ENCODE measurements at regions not wholly inside any gene's neighbourhood (a gene's known extent, or its start where the extent isn't known, plus 50 kb on each side); places are given as distances from the start of the nearest gene placed in this dataset.
"Not testable (repeated sequence)": the region's sequence is repeated elsewhere in the genome, so short reads cannot be mapped to it uniquely, and the experiment has no call there.

- no peak for TF ChIP-seq CTCF (IDR thresholded peaks at IDR 0.05; ENCODE audit: low read length, missing control alignments)
- H3K4me3 ChIP-seq (replicated peaks; ENCODE audit: low read depth, low read length), result no peak overlapping the region
- DNase-seq (ENCODE audit: low read depth), result peak; percentile 74
These were observed 488.7 kb upstream of the PROK2 start for GRCh38 chr3:72273615-72274014.

GRCh38 chr3:72272356-72272755 is 487.4 kb upstream of the PROK2 start:
- H3K4me3 ChIP-seq (replicated peaks; ENCODE audit: low read depth, low read length), result no peak overlapping the region
- no peak for DNase-seq (ENCODE audit: low read depth)
- TF ChIP-seq CTCF (IDR thresholded peaks at IDR 0.05; ENCODE audit: low read length, missing control alignments), result no peak

GRCh38 chr3:72271923-72272322 is 487.0 kb upstream of the PROK2 start:
- no peak overlapping the region for H3K4me3 ChIP-seq (replicated peaks; ENCODE audit: low read depth, low read length)
- DNase-seq (ENCODE audit: low read depth), result no peak
- TF ChIP-seq CTCF (IDR thresholded peaks at IDR 0.05; ENCODE audit: low read length, missing control alignments), result no peak

GRCh38 chr3:72271216-72271615 is 486.3 kb upstream of the PROK2 start:
- no peak for TF ChIP-seq CTCF (IDR thresholded peaks at IDR 0.05; ENCODE audit: low read length, missing control alignments)
- H3K4me3 ChIP-seq (replicated peaks; ENCODE audit: low read depth, low read length), result no peak overlapping the region
- DNase-seq (ENCODE audit: low read depth), result no peak

- H3K4me3 ChIP-seq (replicated peaks; ENCODE audit: low read depth, low read length), result no peak overlapping the region
- no peak for TF ChIP-seq CTCF (IDR thresholded peaks at IDR 0.05; ENCODE audit: low read length, missing control alignments)
- no peak for DNase-seq (ENCODE audit: low read depth)
These were observed 485.8 kb upstream of the PROK2 start for GRCh38 chr3:72270730-72271129.

- H3K4me3 ChIP-seq (replicated peaks; ENCODE audit: low read depth, low read length), result no peak overlapping the region
- DNase-seq (ENCODE audit: low read depth), result peak; percentile 97
- TF ChIP-seq CTCF (IDR thresholded peaks at IDR 0.05; ENCODE audit: low read length, missing control alignments), result no peak
These were observed 485.2 kb upstream of the PROK2 start for GRCh38 chr3:72270072-72270681.

GRCh38 chr3:72269475-72269874 is 484.5 kb upstream of the PROK2 start:
- TF ChIP-seq CTCF (IDR thresholded peaks at IDR 0.05; ENCODE audit: low read length, missing control alignments), result no peak
- no peak overlapping the region for H3K4me3 ChIP-seq (replicated peaks; ENCODE audit: low read depth, low read length)
- no peak for DNase-seq (ENCODE audit: low read depth)

GRCh38 chr3:72266921-72267524 is 482.1 kb upstream of the PROK2 start:
- DNase-seq (ENCODE audit: low read depth); H3K4me3 ChIP-seq (replicated peaks; ENCODE audit: low read depth, low read length): not testable (repeated sequence)

Data from fibroblast of pulmonary artery (primary cell).